ENCODE measurements at regions not wholly inside any gene's neighbourhood (a gene's known extent, or its start where the extent isn't known, plus 50 kb on each side); places are given as distances from the start of the nearest gene placed in this dataset.

- Histone ChIP-seq H2AFZ (ENCODE audit: low read depth, low read length) (no peak overlapping the region), H3K79me2 (ENCODE audit: control insufficient read depth, insufficient read depth, low read length) (no peaks in the 10 kb centered on the region), H4K20me1 (replicated peaks; ENCODE audit: control insufficient read depth, insufficient read depth, low read length) (no peaks in the 10 kb centered on the region), H3K36me3 (ENCODE audit: control insufficient read depth, insufficient read depth, low read length) (no peaks in the 10 kb centered on the region), H3K4me1 (replicated peaks in 1 of 2; ENCODE audit: control insufficient read depth in 2 of 2, insufficient read depth in 2 of 2, low read length in 2 of 2) (no peaks in the 10 kb centered on the region), H3K9ac (ENCODE audit: insufficient read depth in 1 of 2, low read depth in 2 of 2, low read length in 2 of 2) (no peak overlapping the region), H3K4me2 (ENCODE audit: insufficient read depth, low read length) (no peak overlapping the region), H3K4me3 (no peak overlapping the region), H3K9me3 (replicated peaks; ENCODE audit: control insufficient read depth, insufficient read depth, low read depth, low read length) (no peaks in the 10 kb centered on the region), H3K9me1 (ENCODE audit: control insufficient read depth, insufficient read depth, low read length) (no peaks in the 10 kb centered on the region), H3K27ac (ENCODE audit: extremely low read depth, low read depth, low read length) (no peak overlapping the region), H3K27me3 (ENCODE audit: control insufficient read depth in 2 of 2, insufficient read depth in 2 of 2, low read length in 2 of 2) (no peaks in the 10 kb centered on the region)
- TF ChIP-seq NFE2 (IDR thresholded peaks at IDR 0.05; ENCODE audit: low read depth), result no peak
- no peak for TF ChIP-seq CREM (IDR thresholded peaks at IDR 0.05; ENCODE audit: low read depth)
- TF ChIP-seq SRSF1 (IDR thresholded peaks at IDR 0.05; ENCODE audit: low read depth, low read length), result no peak
- TF ChIP-seq CHCHD3 (CRISPR knock-in tag; IDR thresholded peaks at IDR 0.05), result no peak
- no peak for TF ChIP-seq SMARCB1 (IDR thresholded peaks at IDR 0.05; ENCODE audit: insufficient read length, low read depth)
- no peak for TF ChIP-seq ZNF551 (CRISPR knock-in tag; IDR thresholded peaks at IDR 0.05)
- TF ChIP-seq CGGBP1 (CRISPR knock-in tag; IDR thresholded peaks at IDR 0.05), result no peak
- no peak for TF ChIP-seq JUND (IDR thresholded peaks at IDR 0.05; ENCODE audit: borderline replicate concordance, low read depth, low read length)
- TF ChIP-seq JUND (tag; IDR thresholded peaks at IDR 0.05; ENCODE audit: borderline replicate concordance, low read depth, low read length), result no peak
- TF ChIP-seq ADNP (tag; IDR thresholded peaks at IDR 0.05), result no peak
- TF ChIP-seq PRMT5 (CRISPR knock-in tag; IDR thresholded peaks at IDR 0.05), result no peak
- TF ChIP-seq NCOA4 (IDR thresholded peaks at IDR 0.05; ENCODE audit: partially characterized antibody), result no peak
- no peak for TF ChIP-seq IFI16 (CRISPR knock-in tag; IDR thresholded peaks at IDR 0.05)
- TF ChIP-seq CREB5 (CRISPR knock-in tag; IDR thresholded peaks at IDR 0.05), result no peak
- 0% methylated on average over 2 of the region's 5 CpGs for WGBS (ENCODE audit: insufficient coverage, low coverage, missing lambda C conversion rate)
- ChIA-PET CTCF (ENCODE audit: low intra/inter-chr PET ratio) (no interaction called here), POLR2A (no interaction called here)
- BruUV-seq (replicated peaks), result no TSS peak
- no peak for ATAC-seq
- FAIRE-seq, result no peak
- in situ Hi-C loops (cut with MboI), result no loop called here
- intact Hi-C loops (cut with micrococcal nuclease), result no loop called here
- no peak for DNase-seq (ENCODE audit: extremely low read depth in 1 of 4, low spot score in 3 of 4)
Measured at GRCh38 chr9:16252616-16253015, 617.9 kb downstream of the BNC2 start.

Measured in K562 (cell line).